Sigmoid colon (tissue), 6 donors: ENCODE measurements at regions not wholly inside any gene's neighbourhood (a gene's known extent, or its start where the extent isn't known, plus 50 kb on each side); places are given as distances from the start of the nearest gene placed in this dataset.

ENCODE experiments used
- DNase-seq: peaks from one replicate; pipeline ENCODE4 v3.0.0-alpha.2; 2019
- H3K27ac ChIP-seq, 4 donors: fragments of 200-600 bp; sonication (generic); one replicate each; pipeline ENCODE4 v1.5.1; 2016 to 2019; ENCODE audit warnings: mild to moderate bottlenecking in 1 of 4
- H3K27me3 ChIP-seq, 3 donors: fragments of 200-600 bp; sonication (generic); one replicate each; pipeline ENCODE4 v1.5.1; 2019; ENCODE audit warnings: mild to moderate bottlenecking in 1 of 3
- H3K36me3 ChIP-seq, 4 donors: fragments of 200-600 bp; sonication (generic); one replicate each; pipeline ENCODE4 v1.5.1; 2016 to 2019
- H3K4me1 ChIP-seq, 4 donors: fragments of 200-600 bp; sonication (generic); one replicate each; pipeline ENCODE4 v1.5.1; 2017 to 2019
- H3K4me3 ChIP-seq, 4 donors: fragments of 200-600 bp; sonication (generic); one replicate each; pipeline ENCODE4 v1.5.1; 2017 to 2019; ENCODE audit warnings: mild to moderate bottlenecking in 2 of 4, moderate library complexity in 1 of 4
- H3K9me3 ChIP-seq, 4 donors: fragments of 200-600 bp in 3 of 4; sonication (generic) in 3 of 4; one replicate each; pipeline versions ENCODE4 v1.5.1 to v1.6.1; 2013 to 2019
- EP300 ChIP-seq, 4 donors: sonication (generic); formaldehyde crosslinking; IDR thresholded peaks; one replicate each; pipeline ENCODE4 v1.6.1; 2017; ENCODE audit warnings: antibody characterized with exemption in 4 of 4
- POLR2A ChIP-seq, 2 donors: fragments of 450-650 bp; IDR thresholded peaks; one replicate each; pipeline ENCODE4 v1.6.1; 2016; ENCODE audit warnings: antibody characterized with exemption in 2 of 2, mild to moderate bottlenecking in 2 of 2, moderate library complexity in 2 of 2
- POLR2AphosphoS5 ChIP-seq, 4 donors: sonication (generic); formaldehyde crosslinking; IDR thresholded peaks; one replicate each; pipeline ENCODE4 v1.6.1; 2017; ENCODE audit warnings: antibody characterized with exemption in 4 of 4
- WGBS, 2 donors: extraction: QIAGEN DNeasy Blood & Tissue Kit; methylation state at CpG; one replicate each; pipeline ENCODE4 v1.1.7; 2013; 5-methylcytosine and 5-hydroxymethylcytosine counted together
- intact Hi-C: fragments of 100-400 bp; cut with DNase I; formaldehyde crosslinking; loops from one replicate; pipeline ENCODE4 v1.15.1; 2023
- TF ChIP-seq, protein P1 (sequence below), 4 experiments: fragments of 450-650 bp in 3 of 4; fragments of 200-600 bp in 1 of 4; IDR thresholded peaks; one replicate each; pipeline ENCODE4 v1.5.1; 2016 to 2019; ENCODE audit warnings: antibody characterized with exemption in 4 of 4, mild to moderate bottlenecking in 3 of 4, moderate library complexity in 2 of 4
- donor health status: healthy with polysubstance abuse.
- donor health status: healthy.

DNA sequence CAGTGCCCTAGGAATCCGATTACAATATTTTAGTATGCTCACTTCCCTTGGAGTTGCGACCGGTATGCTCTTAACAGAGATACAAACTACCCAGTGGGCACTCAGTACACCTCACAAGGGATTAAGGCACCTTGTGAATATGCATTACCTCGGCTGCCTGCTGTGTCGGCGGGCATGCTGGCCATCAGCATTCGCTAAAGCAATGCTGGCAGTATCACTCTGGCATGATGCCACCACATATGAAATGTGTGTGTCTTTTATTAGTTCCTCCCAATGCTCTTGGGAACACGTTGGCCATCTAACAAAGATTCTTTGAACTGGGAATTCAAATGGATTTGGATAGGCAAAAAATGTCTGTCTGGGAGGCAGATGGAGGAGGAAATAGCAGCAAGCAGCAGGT is 67.4 kb upstream of the FOXB1 start:
- Histone ChIP-seq H3K36me3 (no peaks in the 10 kb centered on the region), H3K27me3 (peaks cover 0 to 7% (median 0%) of the 10 kb centered on the region in 3 donors), H3K27ac (no peak overlapping the region), H3K4me3 (no peak overlapping the region), H3K4me1 (no peaks in the 10 kb centered on the region), H3K9me3 (no peaks in the 10 kb centered on the region)
- WGBS, 2 donors, result 39 to 64% methylated on average over 8 of the region's 8 CpGs
- intact Hi-C loops, result no loop called here
- no peak for DNase-seq
- TF ChIP-seq POLR2AphosphoS5 (IDR thresholded peaks at IDR 0.05), result no peak
- TF ChIP-seq, protein P1, sequence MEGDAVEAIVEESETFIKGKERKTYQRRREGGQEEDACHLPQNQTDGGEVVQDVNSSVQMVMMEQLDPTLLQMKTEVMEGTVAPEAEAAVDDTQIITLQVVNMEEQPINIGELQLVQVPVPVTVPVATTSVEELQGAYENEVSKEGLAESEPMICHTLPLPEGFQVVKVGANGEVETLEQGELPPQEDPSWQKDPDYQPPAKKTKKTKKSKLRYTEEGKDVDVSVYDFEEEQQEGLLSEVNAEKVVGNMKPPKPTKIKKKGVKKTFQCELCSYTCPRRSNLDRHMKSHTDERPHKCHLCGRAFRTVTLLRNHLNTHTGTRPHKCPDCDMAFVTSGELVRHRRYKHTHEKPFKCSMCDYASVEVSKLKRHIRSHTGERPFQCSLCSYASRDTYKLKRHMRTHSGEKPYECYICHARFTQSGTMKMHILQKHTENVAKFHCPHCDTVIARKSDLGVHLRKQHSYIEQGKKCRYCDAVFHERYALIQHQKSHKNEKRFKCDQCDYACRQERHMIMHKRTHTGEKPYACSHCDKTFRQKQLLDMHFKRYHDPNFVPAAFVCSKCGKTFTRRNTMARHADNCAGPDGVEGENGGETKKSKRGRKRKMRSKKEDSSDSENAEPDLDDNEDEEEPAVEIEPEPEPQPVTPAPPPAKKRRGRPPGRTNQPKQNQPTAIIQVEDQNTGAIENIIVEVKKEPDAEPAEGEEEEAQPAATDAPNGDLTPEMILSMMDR (IDR thresholded peaks at IDR 0.05), result no peak
- TF ChIP-seq EP300 (IDR thresholded peaks at IDR 0.05), result no peak
- no peak for TF ChIP-seq POLR2A (IDR thresholded peaks at IDR 0.05)

DNA sequence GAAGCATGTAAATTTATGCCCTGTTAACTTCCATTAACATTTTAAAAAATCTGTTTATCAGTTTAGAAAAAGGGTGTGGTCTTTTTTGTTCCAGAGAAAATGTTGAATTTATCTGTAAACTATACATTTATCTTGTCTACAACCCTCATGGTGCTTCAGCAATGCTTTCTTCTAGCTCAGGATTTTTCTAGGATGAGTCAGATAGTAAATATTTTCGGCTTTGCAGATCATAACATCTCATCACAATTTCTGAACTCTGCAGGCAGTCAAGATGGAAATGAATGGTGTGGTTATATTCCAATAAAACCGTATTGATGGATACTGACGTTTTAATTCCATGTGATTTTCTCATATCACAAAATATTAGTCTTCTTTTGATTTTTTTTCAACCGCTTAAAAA is 70.5 kb upstream of the FOXB1 start:
- 59 to 79% methylated on average over 4 of the region's 4 CpGs for WGBS, 2 donors
- Histone ChIP-seq H3K36me3 (no peaks in the 10 kb centered on the region), H3K4me1 (no peaks in the 10 kb centered on the region), H3K27me3 (peaks cover 0 to 7% (median 0%) of the 10 kb centered on the region in 3 donors), H3K4me3 (no peak overlapping the region), H3K9me3 (no peaks in the 10 kb centered on the region), H3K27ac (no peak overlapping the region)
- DNase-seq, result no peak
- intact Hi-C loops, result no loop called here
- TF ChIP-seq, protein P1 (IDR thresholded peaks at IDR 0.05), result no peak
- no peak for TF ChIP-seq EP300 (IDR thresholded peaks at IDR 0.05)
- TF ChIP-seq POLR2AphosphoS5 (IDR thresholded peaks at IDR 0.05), result no peak
- no peak for TF ChIP-seq POLR2A (IDR thresholded peaks at IDR 0.05)

DNA sequence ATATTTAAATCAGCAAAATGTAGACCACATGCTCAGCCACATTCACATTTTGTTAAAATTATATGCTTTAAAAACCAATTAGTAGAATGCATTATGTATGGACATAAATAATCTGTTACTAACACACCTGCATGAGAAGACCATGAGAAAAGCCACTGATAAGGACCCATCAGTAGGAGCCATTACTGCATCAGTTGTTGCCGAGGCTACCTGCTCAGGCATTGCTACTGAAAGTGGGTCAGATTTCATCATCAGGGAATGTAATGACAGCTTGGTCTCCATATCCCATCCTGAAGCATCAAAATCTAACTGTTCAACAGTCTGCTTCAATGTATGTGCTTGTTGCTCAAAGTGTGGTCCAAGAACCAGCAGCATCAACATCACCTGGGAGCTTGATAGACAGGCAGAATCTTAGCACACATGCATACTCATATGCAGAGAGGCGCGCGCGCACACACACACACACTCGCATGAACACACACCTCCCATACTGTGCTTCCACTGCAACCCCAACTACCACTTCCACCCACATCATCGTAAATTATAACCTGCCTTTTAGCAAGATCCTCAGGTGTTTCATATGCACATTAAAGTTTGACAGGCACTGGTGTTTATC is 72.4 kb upstream of the FOXB1 start:
- 91 to 92% methylated on average over 7 of the region's 7 CpGs for WGBS, 2 donors
- TF ChIP-seq POLR2A (IDR thresholded peaks at IDR 0.05) (no peak), POLR2AphosphoS5 (IDR thresholded peaks at IDR 0.05) (no peak), EP300 (IDR thresholded peaks at IDR 0.05) (no peak)
- TF ChIP-seq, protein P1 (IDR thresholded peaks at IDR 0.05), result no peak
- Histone ChIP-seq H3K9me3 (peaks cover 0 to 2% (median 0%) of the 10 kb centered on the region in 4 donors), H3K4me3 (no peak overlapping the region), H3K27ac (no peak overlapping the region), H3K27me3 (peaks cover 0 to 4% (median 0%) of the 10 kb centered on the region in 3 donors), H3K4me1 (no peaks in the 10 kb centered on the region), H3K36me3 (no peaks in the 10 kb centered on the region)
- intact Hi-C loops, result no loop called here
- DNase-seq, result no peak

DNA sequence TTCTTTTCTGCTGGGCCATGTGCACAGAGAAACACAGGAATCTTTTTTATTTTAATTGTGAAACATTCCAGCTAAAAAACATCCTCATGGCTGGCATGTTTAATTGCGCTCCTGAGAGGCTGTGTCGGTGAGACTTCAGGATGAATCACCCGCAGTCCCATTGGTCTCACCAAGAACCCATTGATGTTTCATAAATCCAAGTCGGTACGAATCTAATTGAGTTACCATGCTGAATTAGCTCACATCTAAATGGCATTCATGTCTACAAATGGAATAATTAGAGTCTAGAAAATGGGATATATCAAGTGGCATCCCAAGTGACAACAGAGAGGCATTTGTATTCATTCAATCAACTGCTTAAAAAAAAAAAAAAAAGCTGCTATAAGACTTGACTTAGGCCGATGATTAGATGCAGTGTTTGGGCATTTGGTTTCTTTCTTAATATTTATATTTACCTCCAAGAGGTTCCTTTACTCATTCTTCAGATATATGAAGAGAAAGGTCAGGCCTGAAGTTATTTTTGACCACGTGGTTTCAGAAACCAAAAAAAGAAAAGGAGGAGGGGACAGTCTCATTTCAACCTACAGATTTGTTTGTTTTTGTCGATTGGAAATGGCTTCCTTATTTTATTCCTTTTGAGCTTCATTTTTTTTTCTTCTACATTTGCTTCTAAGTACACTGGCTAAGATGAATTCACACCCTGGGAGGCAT is 79.1 kb upstream of the FOXB1 start:
- intact Hi-C loops, result no loop called here
- TF ChIP-seq, protein P1 (IDR thresholded peaks at IDR 0.05), result no peak
- TF ChIP-seq POLR2AphosphoS5 (IDR thresholded peaks at IDR 0.05), result no peak
- TF ChIP-seq EP300 (IDR thresholded peaks at IDR 0.05), result no peak
- no peak for TF ChIP-seq POLR2A (IDR thresholded peaks at IDR 0.05)
- H3K9me3 ChIP-seq, result peaks cover 0 to 2% (median 0%) of the 10 kb centered on the region in 4 donors
- WGBS, 2 donors, result 77 to 80% methylated on average over 8 of the region's 8 CpGs
- no peak overlapping the region for H3K27ac ChIP-seq
- no peak overlapping the region for H3K4me3 ChIP-seq
- H3K27me3 ChIP-seq, result peaks cover 0 to 10% (median 0%) of the 10 kb centered on the region in 3 donors
- no peak for DNase-seq
- H3K36me3 ChIP-seq, result no peaks in the 10 kb centered on the region
- H3K4me1 ChIP-seq, result no peaks in the 10 kb centered on the region
